ENCODE measurements at regions not wholly inside any gene's neighbourhood (a gene's known extent, or its start where the extent isn't known, plus 50 kb on each side); places are given as distances from the start of the nearest gene placed in this dataset.
"Not testable (repeated sequence)": the region's sequence is repeated elsewhere in the genome, so short reads cannot be mapped to it uniquely, and the experiment has no call there.

GRCh38 chr14:52124791-52125684, 56.2 kb upstream of the NID2 start:
- DNase-seq (ENCODE audit: low spot score), result no peak
- ATAC-seq, result no peak

DNA sequence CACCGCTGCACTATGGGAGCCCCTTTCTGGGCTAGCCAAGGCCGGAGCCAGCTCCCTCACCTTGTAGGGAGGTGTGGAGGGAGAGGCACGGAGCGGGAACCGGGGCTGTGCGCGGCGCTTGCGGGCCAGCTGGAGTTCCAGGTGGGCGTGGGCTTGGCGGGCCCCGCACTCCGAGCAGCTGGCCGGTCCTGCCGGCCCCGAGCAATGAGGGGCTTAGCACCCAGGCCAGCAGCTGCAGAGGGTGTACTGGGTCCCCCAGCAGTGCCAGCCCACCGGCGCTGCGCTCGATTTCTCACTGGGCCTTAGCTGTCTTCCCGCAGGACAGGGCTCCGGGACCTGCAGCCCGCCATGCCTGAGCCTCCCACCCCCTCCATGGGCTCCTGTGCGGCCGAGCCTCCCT, 53.3 kb upstream of the NID2 start:
- not testable (repeated sequence) for ATAC-seq; DNase-seq (ENCODE audit: low spot score)

- ATAC-seq (no peak), DNase-seq (ENCODE audit: low spot score) (no peak)
Measured at GRCh38 chr14:52121441-52121840, 52.6 kb upstream of the NID2 start.

DNA sequence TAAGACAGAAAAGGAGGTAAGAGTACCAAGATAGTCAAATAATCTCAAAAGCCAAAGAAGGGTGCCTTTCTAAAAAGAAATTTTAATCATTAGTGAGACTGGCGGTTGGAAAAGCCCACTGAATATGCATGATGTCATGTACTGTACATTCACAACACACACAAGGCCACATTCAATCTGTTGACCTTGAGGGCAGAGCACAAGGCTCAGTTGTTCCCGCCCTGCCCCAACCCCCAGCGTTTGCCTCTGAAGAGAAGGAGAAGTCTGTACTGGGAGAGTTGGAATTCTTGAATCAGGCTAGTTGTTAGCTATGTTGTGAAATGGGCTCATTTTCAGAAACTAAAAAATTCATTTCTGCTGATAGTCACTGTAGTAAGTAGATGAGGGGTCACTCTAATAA, 50.2 kb upstream of the NID2 start:
- no peak for ATAC-seq
- no peak for DNase-seq (ENCODE audit: low spot score)
